GM19240 (cell line): ENCODE measurements at regions not wholly inside any gene's neighbourhood (a gene's known extent, or its start where the extent isn't known, plus 50 kb on each side); places are given as distances from the start of the nearest gene placed in this dataset.

Source experiments
- DNase-seq: peaks from one replicate; pipeline ENCODE4 v3.0.0; 2011; ENCODE audit warnings: low spot score; ENCODE audit not compliant: insufficient read length

GRCh38 chr6:132244744-132245143, 156.5 kb downstream of the MOXD1 start:
- DNase-seq = no peak

DNA sequence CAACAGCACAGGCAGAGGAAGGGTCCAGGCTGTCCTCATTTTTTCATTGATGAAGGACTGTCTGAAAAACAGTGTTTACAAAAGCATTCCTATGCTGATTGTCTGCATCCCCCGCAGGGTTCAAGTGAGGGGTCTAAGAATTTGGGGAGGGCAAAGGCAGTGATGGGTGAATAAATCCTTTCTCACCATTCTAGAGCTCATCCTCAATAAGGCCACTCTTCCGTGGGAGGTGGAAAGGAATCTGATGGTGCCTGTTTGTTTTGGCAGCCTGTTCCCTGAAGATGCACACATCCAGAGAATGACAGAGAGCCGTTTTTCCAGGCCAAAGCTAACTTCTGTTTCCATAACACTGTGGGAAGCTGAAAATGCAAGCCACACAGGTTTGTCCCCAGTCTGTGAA, 164.5 kb downstream of the MOXD1 start:
- DNase-seq = no peak

GRCh38 chr6:132236281-132236680, 165.0 kb downstream of the MOXD1 start:
- no peak for DNase-seq

DNA sequence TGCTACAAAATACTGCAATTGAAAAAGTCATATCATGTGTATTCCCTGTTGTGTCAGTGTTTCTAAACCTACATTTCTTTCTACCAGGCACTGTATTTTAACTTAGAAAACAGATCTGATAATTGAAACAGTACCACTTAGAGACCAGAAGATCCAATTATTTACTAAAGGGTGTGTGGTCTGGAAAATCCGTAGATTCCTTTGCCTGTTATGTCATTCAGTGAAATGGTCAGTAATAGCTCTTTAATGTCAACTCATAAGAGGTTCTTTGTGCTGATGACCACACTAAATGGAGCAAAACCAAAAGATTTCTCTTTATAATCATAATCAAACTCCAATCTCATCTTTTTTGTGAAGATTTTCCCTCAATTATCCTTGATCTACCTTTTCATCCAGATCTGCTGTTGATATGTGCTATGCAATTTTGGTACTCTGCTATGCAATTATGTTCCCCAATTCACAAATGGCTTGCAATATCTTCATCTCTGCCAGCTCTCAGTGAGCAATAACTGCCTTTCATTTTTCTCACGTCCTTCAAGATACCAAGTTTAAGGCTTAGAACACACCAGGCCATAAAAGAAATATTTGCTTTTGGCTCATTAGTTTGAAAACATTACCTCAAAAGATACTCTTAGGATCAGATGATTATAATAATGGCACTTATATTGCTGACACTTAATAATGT, 165.5 kb downstream of the MOXD1 start:
- no peak for DNase-seq

GRCh38 chr6:132234356-132234755, 166.9 kb downstream of the MOXD1 start:
- DNase-seq = no peak

DNA sequence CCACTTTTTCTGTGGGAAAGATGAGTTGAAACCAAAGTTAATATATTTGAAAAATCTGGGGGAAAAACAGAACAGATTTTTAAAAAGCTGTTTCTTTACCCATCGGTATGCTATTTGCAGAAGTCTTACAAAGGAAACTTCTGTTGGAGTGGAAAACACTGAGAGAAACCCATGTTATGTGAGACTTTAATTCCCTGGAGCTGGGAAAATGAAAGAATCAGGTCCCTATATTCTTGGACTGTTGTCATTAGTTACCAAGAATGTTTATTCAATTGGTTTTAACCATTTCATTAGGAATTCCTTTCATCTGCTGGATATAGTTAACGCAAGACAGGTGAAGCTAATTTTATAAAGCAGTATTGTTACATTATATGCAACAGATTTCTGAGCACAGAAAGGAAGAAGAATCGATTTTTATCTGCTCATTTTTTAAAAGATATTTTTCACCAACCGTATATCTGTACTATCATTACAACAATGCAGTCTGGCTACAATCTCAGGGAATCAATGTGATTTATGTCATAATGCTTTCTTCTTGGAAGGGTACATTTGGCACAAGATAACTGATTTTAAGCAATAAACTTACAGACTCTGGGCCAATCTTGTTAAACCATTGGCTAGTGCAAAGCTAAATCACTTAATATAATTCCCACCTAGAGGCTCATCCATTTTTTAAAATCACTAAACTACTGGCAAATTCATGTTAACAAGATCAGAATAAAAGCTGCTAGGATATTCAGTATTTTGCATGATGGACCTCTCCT, 170.0 kb downstream of the MOXD1 start:
- no peak for DNase-seq

DNA sequence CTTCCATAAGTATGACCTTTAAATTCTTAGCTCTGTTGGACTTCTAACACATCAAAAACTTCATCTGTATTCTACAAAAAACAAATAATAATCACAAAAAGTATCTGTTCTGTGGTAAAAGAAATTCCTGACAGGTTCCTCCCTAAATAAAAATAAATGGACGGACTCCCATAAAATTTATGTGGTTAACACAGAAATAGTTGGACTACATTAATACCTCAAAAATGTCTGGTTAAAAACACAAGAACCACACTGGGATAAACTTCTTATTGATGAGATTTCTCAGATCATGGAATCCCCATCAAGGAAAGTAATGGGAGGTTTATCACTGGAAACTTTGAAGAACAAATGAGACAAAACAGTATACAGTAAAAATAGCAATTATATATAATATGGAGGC, 172.4 kb downstream of the MOXD1 start:
- no peak for DNase-seq

GRCh38 chr6:132227904-132228303, 173.4 kb downstream of the MOXD1 start:
- DNase-seq = no peak

DNA sequence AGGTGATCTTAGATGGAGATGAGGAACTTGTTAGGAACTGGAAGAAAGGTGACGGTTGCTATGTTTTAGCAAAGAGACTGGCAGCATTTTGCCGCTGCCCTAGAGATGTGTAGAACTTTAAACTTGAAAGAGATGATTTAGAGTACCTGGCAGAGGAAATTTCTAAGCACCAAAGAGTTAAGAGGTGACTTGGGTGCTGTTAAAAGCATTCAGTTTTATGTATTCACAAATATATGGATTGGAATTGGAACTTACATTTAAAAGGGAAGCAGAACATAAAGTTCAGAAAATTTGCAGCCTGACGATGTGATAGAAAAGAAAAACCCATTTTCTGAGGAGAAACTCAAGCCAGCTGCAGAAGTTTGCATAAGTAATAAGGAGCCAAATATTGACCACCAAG, 176.3 kb downstream of the MOXD1 start:
- no peak for DNase-seq

GRCh38 chr6:132220800-132221199, 180.5 kb downstream of the MOXD1 start:
- no peak for DNase-seq

DNA sequence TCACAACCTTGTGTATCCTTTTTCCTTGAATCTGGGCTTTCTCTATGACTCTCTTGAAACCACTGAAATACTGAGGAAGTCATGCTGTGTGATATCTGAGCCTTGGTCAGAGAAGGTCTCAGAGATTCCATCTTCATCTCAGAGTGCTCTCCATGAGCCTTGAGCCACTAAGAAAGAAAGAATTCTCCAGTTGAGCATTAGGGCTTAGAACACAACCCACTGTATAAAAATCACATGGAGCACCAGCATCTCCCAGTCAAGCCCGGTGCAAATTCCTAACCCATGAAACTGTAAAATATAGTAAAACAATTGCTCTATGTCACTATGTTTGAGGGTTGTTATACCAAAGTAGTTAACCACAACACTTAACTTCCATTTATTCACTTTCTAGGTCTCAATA, 181.4 kb downstream of the MOXD1 start:
- DNase-seq = no peak

DNA sequence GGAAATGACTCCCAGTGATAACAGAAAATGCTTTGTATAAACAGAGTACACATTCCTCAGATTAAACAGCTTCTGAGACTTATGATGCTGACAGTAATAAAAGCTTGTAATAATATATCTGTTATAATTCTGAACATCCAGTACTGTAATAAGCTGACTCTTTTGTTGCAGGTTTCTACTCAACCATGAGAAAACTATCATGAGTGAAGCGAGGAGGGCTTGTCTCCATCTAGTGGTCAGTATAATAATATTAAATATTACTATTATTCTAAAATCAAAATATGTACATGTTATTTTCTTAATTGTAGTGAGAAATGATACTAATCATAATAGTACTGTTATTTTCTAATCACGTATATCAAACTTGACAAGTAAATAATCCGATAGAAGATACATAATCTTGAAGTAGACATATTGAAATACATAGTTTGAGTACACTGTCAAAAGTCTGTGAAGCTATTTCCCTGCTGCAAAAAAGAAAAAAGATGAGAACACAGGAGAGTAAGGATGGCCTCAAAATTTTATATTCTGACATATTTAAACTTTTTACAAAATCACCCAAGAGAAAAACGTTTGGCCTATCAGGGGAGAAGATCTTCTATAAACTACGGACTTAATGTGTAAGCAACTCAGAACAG, 183.1 kb downstream of the MOXD1 start:
- DNase-seq = no peak

DNA sequence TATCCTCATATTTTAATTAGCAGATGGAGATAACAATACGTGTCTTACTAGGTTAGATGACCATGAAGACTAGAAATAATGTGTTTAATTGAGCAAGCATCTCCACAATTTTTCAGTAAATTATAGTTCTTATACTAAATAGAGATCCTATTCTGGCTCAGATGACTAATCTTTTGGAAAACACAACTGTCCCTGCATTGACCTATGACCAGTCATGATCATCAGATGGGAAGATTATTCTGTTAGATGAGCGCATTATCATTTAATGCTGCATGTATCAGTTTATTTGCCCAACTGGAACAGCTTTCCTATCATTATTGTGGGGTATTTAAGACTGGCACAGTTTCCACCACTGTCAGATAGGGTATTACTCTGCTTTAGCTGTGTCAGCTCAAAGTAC, 185.5 kb downstream of the MOXD1 start:
- no peak for DNase-seq

GRCh38 chr6:132214716-132215115, 186.6 kb downstream of the MOXD1 start:
- DNase-seq = no peak

- no peak for DNase-seq
Measured at GRCh38 chr6:132213732-132214131, 187.5 kb downstream of the MOXD1 start.

DNA sequence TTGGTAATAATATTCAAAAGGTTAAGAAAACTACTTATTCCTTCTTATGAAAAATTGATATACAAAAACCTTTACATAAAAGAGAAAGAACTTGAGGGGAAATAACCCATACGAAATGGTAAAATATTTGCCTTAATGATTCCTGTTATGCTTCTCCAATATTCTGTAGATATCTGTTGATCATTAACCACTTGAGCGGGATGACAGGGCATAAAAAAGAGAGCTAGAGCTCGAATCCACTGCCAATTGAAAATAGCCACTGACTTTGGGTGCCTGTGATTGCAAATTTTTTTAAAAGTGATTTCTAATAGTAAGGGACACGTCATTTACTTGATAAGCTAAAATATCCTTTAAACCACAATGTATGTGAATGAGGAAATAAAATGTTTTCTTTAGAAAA, 188.1 kb downstream of the MOXD1 start:
- DNase-seq = no peak

DNA sequence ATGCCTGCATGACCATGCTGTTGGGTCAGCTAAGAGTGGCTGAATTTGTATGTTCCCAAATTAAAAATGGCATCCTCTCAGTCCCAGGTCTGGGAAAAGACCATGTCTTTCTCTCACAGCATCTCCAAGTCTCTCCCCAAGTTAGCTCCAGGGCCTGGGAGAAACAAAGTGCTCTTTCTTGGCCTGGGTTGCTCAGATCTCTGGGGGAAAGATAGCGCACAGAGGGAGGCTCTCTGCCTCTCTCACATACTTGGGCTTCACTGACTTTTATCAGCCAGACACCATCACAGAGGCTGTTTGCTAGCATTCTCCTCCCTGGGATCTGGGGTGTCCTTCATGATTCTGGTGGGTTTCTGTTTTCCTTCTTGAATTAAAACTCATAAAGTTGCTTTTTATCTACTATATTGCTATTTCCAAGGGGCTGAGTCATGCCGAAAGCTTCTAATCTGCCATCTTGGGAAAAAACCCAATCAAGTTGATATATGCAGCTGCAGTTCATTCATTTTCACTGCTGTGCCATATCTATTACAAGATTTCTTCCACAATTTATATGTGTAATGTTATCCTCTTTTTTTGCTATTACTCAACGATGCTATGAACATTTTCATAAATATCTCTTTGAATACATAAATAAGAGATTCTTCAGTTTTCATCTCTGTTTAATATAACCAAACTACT, 190.2 kb downstream of the MOXD1 start:
- no peak for DNase-seq

DNA sequence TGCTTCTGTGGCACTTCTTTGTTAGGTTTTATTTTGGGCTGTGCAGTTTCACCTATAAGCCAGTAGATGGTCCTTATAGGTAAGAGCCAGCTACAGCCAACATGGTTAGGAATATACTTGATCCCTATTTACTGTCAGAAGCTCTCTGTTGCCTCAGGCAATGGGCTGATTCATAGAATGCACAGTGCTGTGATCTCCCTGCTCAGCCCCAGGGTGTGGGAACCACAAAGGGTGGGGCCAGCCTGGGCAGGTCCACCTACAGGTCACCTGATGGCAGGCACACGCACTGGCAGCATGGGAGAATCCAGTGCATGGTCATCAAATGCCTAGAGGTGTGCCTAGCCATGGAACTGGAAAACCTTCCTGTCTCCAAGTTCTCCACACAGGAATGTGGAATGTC, 191.9 kb downstream of the MOXD1 start:
- no peak for DNase-seq

- no peak for DNase-seq
Measured at GRCh38 chr6:132207991-132208390, 193.3 kb downstream of the MOXD1 start.

- DNase-seq = no peak
Measured at GRCh38 chr6:132205946-132206345, 195.3 kb downstream of the MOXD1 start.

- no peak for DNase-seq
Measured at GRCh38 chr6:132204591-132204990, 196.7 kb downstream of the MOXD1 start.

DNA sequence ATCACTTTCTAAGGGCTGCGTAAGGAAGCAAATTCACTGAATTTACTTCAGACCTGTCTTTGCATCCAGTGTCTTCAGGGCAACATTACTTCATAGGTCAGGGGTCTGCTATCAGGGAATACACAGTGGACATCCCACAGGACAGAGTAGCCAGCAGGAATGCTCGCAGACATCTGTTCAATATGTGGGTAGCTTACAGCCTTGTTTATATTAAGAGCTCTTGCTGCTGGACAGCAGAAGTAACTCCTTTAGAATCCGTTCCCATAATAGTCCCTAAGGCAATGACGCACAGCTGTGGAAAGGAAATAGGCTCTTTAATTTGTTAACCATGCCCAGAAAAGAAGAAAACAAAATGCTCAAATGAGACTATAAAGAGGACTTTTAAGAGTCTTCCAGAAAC, 198.7 kb downstream of the MOXD1 start:
- DNase-seq = no peak
